ENCODE measurements at regions not wholly inside any gene's neighbourhood (a gene's known extent, or its start where the extent isn't known, plus 50 kb on each side); places are given as distances from the start of the nearest gene placed in this dataset.
A peak's percentile ranks its signal among the peaks of the same experiment; 100 is the strongest.
"Not testable (repeated sequence)": the region's sequence is repeated elsewhere in the genome, so short reads cannot be mapped to it uniquely, and the experiment has no call there.

DNA sequence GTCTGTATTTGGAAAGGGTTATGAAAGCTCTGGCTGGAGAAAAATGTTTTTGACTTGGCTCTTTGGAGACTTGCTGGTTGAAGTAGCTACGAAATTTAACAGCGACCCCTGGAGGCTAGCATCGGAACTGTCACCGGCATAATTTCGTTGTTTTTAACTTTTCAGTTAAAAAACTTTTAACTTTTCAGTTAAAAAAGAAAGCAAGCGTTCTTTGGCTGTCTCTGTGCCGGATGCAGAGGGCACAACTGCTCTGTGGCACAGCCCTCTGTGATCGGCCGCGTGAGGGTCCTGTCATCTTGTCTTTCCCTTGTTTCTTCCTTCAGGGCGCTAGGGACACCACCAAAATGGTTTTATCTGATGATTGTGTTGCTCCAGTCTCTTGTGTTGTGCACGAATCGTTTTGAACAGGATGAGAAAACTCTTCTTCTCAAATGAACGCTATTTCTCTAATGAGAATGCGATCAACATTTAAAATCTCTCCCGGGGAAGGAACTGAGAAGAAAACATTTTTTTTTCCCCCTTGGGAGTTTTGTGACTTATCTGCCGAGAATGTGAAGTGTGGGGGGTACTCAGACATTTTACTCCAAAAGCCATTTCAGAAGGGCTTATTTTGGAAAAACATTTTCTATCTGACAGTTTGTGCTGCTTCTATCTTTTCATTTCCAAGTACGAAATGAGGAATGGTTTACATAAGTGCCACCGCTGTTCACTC, 57.1 kb downstream of the ADCYAP1 start:
- DNase-seq, result no peak

DNA sequence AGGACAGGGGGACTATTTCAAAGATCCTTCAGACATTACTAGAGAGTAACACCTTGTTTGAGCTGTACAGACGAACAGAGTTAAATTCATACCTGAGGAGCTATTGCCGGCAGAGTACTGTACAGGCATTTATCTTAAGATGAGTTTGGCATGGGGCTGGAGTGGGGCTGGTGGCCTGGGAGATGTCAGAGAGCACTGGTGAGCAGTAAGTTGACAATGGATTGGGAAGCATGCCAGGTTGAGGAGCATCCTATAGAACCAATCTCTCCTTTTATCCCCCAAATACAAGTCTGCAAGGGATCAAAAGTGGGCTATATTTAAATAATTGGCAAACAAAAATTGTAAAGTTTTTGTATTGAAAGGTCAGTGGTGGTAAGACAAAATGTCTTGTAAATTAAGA, 58.6 kb downstream of the ADCYAP1 start:
- DNase-seq, result no peak

DNA sequence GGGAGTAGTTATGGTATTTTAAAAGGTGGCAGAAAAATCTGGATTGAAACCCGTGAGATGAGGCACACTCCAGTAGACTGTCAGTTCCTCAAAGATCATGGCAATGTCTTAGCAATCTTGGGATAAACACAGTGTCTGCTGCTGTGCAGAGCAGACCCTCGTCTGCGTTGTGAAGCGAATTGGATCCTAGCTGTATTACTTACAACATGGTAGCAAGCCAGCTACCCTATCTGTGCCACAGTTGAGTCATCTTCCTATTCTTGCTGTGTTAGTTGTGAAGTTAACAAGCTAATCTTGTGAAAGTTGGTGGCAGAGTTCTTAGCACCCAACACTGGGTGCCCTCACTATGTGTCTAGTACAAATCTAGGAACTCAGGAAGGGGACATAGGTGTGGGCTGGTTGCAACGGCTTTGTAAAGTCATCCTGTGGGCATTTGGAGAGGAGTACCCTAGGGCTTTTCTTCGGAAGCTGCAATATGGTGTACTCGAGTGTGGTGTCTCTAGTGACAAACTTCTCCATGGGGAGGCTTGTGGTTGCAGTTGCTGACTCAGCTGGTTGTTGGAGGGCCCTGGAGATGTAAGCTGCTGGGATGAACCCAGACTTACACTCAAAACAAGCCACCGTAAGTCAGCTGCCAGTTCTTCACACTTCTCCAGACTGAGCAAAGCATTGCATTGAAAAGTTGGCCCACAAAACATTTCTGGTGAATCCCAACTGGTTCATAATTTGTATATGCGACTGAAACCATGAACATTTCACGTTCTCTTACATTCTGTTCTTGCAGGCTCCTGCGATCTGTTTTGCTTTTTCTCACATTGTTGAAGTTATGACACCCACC, 61.5 kb downstream of the ADCYAP1 start:
- no peak for DNase-seq

DNA sequence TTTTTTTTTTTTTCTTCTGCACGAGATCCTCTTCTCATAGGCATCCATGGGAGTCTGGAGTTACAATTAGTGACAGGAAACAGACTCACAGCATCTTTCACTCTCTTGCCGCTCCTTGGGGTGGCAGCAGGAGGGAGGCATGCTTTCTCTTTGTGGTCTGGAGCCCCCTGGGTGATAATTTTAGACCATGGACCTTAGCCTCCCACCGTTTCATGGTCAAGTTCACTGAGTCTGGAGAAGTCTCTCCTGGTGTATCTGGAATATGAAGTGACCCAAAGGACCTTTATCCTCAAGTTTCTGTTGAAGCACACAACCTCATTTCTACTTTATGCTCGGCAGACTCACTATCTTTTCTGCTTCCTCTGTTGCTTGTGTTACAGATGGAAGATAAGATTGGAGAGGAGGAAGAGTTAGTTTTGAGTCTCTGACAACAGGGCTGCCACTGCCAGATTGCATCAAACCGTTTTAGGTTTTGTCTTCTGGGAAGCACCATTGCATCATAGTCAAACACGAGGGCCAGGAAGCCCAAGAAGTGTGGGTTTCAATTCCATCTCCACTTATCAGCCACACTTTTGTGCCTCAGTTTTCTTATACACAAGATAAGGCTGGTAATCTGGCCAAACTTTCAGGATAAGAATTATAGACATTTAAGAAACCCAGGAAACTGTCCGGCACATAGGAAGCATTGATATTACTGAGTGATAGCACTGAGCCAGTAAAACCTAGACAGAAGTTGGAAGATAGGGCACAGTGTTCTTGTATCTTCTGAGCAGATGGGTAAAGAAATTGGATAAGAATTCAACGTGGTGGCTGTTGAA, 62.3 kb downstream of the ADCYAP1 start:
- no peak for DNase-seq

DNA sequence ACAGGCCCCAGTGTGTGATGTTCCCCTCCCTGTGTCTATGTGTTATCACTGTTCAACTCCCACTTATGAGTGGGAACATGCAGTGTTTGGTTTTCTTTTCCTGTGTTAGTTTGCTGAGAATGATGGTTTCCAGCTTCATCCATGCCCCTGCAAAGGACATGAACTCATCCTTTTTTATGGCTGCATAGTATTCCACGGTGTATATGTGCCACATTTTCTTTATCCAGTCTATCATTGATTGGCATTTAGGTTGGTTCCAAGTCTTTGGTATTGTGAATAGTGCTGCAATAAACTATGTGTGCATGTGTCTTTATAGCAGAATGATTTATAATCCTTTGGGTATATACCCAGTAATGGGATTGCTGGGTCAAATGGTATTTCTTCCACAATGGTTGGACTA, 64.2 kb downstream of the ADCYAP1 start:
- not testable (repeated sequence) for DNase-seq

DNA sequence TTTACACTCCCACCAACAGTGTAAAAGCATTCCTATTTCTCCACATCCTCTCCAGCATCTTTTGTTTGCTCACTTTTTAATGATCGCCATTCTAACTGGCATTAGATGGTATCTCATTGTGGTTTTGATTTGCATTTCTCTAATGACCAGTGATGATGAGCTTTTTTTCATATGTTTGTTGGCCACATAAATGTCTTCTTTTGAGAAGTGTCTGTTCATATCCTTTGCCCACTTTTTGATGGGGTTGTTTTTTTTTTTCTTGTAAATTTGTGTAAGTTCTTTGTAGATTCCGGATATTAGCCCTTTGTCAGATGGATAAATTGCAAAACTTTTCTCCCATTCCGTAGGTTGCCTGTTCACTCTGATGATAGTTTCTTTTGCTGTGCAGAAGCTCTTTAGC, 64.6 kb downstream of the ADCYAP1 start:
- not testable (repeated sequence) for DNase-seq

DNA sequence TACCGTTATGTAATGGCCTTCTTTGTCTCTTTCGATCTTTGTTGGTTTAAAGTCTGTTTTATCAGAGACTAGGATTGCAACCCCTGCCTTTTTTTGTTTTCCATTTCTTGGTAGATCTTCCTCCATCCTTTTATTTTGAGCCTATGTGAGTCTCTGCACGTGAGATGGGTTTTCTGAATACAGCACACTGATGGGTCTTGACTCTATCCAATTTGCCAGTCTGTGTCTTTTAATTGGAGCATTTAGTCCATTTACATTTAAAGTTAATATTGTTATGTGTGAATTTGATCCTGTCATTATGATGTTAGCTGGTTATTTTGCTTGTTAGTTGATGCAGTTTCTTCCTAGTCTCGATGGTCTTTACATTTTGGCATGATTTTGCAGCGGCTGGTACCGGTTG, 69.9 kb downstream of the ADCYAP1 start:
- not testable (repeated sequence) for DNase-seq

DNA sequence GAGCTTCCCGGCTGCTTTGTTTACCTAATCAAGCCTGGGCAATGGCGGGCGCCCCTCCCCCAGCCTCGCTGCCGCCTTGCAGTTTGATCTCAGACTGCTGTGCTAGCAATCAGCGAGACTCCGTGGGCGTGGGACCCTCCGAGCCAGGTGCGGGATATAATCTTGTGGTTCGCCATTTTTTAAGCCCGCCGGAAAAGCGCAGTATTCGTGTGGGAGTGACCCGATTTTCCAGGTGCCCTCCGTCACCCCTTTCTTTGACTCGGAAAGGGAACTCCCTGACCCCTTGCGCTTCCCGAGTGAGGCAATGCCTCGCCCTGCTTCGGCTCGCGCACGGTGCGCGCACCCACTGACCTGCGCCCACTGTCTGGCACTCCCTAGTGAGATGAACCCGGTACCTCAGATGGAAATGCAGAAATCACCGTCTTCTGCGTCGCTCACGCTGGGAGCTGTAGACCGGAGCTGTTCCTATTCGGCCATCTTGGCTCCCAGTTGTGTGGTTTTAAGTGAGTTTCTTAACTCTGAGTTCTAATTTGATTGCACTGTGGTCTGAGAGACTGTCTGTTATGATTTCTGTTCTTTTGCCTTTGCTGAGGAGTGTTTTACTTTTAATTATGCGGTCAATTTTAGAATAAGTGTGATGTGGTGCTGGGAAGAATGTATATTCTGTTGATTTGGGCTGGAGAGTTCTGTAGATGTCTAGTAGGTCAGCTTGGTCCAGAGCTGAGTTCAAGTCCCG, 71.9 kb downstream of the ADCYAP1 start:
- not testable (repeated sequence) for DNase-seq

DNA sequence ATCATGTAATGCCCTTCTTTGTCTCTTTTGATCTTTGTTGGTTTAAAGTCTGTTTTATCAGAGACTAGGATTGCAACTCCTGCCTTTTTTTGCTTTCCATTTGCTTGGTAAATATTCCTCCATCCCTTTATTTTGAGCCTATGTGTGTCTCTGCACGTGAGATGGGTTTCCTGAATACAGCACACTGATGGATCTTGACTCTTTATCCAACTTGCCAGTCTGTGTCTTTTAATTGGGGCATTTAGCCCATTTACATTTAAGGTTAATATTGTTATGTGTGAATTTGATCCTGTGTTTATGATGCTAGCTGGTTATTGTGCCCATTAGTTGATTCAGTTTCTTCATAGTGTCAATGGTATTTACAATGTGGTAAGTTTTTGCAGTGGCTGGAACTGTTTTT, 72.7 kb downstream of the ADCYAP1 start:
- DNase-seq, result not testable (repeated sequence)

DNA sequence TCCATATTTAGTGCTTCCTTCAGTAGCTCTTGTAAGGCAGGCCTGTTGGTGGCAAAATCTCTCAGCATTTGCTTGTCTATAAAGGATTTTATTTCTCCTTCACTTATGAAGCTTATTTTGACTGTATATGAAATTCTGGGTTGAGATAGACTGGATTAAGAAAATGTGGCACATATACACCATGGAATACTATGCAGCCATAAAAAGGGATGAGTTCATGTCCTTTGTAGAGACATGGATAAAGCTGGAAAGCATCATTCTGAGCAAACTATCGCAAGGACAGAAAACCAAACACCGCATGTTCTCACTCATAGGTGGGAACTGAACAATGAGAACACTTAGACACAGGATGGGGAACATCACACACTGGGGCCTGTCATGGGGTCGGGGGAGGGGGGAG, 73.1 kb downstream of the ADCYAP1 start:
- not testable (repeated sequence) for DNase-seq

DNA sequence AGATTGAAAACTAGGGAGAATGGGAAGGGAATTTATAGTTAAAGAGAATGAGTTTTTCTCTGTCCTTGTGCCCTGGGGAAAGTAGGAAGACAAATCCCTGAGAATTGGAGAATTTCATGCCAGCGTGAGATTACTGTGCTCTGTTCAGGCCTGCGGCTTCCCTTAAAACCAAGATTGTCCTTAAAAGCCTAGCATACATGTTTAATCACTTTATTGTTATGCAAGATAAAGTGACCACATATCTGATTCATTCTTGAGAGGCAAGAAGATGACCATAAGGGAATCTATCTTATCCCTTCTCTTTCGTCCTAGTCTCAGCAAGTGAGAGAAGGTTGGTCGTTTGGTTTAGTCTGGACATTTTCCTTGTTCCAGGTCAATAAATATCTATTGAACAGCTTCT, 75.9 kb downstream of the ADCYAP1 start:
- no peak for DNase-seq

DNA sequence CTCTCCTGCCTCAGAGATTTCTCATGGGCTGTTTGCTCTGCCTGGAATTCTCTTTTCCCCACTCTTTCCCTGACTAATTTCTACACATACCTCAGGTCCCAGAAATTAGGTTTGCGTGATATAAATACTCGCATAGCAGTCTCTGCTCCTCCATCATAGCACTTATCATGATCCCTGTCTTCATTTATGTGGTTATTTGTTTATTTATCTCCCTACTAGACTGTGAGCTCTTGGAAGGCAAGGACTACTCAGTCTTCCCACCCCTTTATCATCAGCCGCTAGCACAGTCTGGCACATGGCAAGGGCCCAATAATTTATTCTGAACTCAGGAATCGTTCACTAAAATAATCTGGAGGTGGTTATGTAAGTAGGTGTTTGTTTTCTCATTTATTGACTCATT, 79.3 kb downstream of the ADCYAP1 start:
- DNase-seq, result no peak

DNA sequence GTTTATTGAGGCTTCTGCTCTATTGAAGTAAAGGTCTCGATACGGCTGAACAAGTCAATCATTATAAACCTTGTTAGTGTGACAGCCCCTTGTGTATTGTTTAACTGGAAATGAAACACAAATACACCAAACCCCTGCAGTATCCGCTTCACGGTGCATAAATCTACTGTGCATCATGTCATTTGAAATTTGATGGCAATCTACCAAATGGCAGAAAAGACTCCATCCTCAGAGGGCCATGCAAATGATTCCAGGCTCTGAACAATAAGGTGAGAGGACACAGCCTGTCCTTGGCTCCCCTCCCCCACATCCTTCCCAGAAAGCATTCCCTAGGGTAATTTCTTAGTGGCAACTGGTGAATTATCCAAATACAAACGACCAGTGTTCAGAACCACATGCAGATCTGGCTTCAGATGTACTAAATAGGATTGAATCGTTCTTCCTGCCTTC, 80.6 kb downstream of the ADCYAP1 start:
- DNase-seq, result peak; percentile 62

DNA sequence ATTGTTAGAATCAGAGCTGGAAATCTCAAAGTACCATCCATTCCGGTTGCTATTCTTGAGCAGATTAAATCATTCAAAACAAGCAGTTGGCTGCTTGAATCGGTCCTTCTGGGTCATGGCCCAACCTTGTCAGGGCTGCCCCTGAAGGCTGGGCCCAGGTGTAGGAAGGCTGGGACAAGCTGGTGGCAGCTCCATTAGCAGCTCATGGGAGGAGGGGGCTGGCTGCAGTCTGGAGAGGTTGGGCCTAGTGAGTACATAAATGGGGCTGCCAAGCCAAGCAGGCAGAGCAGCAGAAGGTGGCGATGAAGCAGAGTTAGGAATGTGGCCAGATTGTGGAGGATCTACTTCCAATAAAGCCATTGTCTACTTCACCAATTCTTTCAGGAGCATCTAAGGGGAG, 81.4 kb downstream of the ADCYAP1 start:
- no peak for DNase-seq

DNA sequence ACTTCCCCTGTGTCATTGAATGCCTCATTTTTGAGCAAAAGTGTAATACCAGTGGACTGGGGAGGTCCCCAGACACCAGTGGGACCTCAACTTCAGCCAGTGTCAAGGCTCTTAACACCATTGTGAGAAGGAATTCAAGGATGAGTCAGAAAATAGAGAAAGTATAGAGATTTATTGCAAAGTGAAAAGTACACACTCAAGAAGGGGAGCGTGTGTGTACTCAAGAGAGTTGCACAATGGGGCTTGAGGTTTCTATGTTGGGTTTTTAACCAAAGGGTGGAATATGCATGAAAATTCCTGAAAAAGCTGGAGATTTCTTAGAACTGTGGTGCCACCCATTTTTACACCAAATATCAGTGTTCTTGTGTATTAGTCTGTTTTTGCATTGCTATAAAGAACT, 81.9 kb downstream of the ADCYAP1 start:
- DNase-seq, result no peak

DNA sequence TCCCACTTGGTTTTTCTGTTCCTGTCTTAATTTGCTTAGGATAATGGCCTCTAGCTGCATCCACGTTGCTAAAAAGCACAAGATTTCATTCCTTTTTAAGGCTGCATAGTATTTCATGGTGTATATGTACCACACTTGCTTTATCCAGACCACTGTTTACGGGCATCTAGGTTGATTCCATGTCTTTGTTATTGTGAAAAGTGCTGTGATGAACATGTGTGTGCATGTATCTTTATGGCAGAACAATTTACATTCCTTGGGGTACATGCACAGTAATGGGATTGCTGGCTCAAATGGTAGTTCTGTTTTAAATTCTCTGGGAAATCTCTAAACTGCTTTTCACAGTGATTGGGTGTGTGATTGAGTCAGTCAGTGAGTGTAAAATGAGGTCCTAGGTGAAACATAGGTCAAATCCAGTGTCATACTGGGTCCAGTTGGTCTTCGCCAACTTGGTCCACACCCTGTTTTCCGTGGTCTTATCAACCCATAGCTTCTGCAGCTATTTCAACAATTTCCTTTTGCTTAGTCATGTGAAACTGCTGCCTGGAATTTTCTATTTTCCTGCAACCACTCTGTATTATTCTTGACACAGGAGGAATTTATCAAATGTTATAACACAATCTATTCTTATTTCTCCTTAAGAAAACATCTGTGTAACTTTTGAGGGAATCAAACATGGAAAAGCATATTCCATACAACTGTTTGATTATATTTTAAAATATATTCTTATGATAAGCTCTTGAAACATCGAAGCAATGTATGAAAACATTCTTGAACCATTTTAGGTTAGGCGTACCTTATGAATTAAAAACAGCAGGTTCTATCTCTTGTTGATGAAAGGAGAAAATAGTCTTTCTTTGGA, 82.9 kb downstream of the ADCYAP1 start:
- DNase-seq, result no peak

DNA sequence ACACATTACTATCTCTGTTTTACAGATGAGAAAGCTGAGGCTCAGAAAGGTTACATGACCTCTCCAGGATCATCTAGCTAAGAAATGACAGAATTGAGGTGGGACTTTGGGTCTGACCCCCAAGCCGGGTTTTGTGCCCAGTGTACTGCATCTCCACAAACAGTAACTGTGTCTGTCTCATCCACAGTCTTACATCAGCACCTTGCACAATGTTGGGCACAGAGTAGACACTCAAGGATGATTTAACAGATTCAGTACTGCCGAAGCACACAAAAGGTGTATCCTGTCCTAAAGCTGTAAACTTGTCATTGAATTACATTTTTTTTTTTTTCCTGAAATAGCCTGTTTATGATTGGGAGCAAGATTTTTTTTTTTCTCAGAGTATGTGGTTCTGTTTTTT, 84.8 kb downstream of the ADCYAP1 start:
- DNase-seq, result no peak

DNA sequence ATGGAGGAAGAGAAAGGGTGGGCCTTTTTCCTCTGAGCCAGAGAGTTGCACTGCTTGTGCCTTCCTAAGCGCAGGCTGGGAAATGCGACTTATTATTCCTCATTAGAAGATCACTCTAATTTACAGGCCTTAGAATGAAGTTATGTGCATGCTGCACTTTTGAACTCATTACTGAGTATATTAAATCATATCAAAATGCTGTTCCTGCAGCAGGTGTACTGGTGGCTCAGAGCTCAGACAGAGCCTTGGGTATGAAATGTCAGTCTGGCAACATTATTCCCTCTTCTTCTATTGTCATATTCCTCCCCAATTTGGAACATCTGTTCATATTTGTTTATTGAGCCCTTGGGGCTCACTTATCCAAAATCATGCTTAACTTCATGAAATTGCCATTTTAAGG, 85.5 kb downstream of the ADCYAP1 start:
- no peak for DNase-seq

DNA sequence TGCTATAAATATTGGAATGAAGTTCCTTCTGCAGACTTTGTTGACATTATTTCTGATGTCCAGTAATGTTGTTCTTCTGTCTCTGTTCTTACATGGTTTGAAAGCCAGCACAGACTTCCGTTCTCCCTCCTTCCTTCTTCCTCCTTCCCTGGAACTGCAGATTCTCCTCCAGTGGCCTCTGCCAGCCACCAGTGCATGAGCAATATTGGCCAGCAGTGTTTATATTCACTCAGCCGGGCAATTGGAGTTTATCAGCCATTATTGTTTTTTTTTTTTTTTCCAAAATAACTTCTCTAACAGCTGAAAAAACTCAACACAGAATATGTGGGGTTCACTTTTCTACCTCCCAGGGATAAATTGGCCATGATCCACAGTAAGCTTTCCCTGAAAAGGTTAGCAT, 86.8 kb downstream of the ADCYAP1 start:
- DNase-seq, result no peak

DNA sequence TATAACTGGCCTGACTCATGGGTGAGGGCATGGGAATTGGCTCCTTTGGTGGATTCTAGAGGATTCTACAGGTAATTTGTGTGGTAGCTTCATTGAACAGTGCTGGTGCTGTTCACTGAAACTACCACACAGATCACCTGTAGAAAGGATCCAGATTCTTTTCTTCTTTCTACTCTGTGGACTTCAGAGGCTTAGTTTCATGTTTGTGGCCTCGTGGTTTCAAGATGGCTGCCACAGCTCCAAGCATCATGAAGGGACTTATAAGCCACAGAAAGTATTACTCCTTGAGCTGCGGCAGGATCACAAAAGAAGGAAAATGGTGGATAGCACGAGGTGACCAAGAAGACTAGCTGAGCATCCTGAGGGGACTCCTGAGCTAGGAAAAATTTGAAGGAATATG, 88.9 kb downstream of the ADCYAP1 start:
- no peak for DNase-seq

DNA sequence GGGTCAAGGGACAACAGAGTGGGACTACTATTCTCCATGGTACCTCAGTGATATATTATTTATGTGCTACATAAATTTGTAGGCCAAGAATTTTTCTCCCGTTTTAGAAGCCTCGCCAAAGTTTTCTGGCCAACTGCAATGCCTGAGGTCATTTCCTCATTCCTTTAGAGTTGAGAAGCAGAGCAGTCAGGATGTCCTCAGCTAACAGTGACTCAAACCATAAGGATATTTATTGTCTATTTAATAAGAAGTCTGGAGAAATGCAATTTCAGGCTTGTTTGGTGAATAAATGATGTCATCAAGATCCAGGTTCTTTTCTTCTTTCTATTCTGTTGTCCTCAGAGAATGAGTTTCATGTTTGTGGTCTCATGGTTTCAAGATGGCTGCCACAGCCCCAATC, 91.0 kb downstream of the ADCYAP1 start:
- DNase-seq, result no peak

DNA sequence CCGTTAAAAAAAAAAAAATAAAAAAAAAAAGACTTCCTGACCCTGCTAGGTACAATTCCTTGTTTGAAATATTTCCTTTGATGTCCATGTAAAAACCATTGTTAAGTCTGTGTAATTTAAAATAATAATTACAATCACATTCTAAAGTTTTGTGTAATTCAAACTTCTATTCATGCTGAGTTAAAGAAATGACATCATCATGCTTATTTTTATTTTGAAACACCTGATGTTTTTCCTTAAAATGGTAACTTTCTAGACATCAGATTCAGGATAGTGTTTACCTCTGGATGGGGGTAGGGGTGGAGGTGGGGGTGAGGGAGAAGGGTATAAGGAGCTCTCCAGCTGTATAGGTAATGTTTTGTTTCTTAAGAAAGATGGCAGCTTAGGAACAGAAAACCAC, 92.8 kb downstream of the ADCYAP1 start:
- no peak for DNase-seq

Data from NCI-H1105 (cell line).